Breast epithelium (tissue), 4 donors: ENCODE measurements at regions not wholly inside any gene's neighbourhood (a gene's known extent, or its start where the extent isn't known, plus 50 kb on each side); places are given as distances from the start of the nearest gene placed in this dataset.
"Not testable (repeated sequence)": the region's sequence is repeated elsewhere in the genome, so short reads cannot be mapped to it uniquely, and the experiment has no call there.

ENCODE experiments used
- DNase-seq, 2 donors: peaks; one replicate each; pipeline ENCODE4 v3.0.0-alpha.2; 2019; ENCODE audit warnings: low spot score in 2 of 2
- H3K27ac ChIP-seq, 2 donors: fragments of 200-600 bp; sonication (generic) in 1 of 2; one replicate each; pipeline ENCODE4 v1.5.1; 2016 to 2019; ENCODE audit warnings: mild to moderate bottlenecking in 1 of 2
- H3K27me3 ChIP-seq, 2 donors: fragments of 200-600 bp; sonication (generic) in 1 of 2; one replicate each; pipeline versions ENCODE4 v1.5.1 to v1.6.0; 2017 to 2019; ENCODE audit warnings: control low read depth in 1 of 2, mild to moderate bottlenecking in 1 of 2
- H3K36me3 ChIP-seq: fragments of 200-600 bp; one replicate; pipeline ENCODE4 v1.5.1; 2019
- H3K4me1 ChIP-seq, 2 donors: fragments of 200-600 bp; sonication (generic); one replicate each; pipeline ENCODE4 v1.5.1; 2016 to 2019; ENCODE audit warnings: control low read depth in 1 of 2
- H3K4me3 ChIP-seq, 3 donors: fragments of 200-600 bp; sonication (generic); 1 replicate in 2 of 3; 2 replicates in 1 of 3; pipeline ENCODE4 v1.5.1; 2016 to 2019; ENCODE audit warnings: mild to moderate bottlenecking in 3 of 3, moderate library complexity in 2 of 3
- H3K9me3 ChIP-seq, 2 donors: fragments of 200-600 bp; sonication (generic) in 1 of 2; one replicate each; pipeline ENCODE4 v1.5.1; 2016 to 2019; ENCODE audit warnings: control low read depth in 1 of 2
- POLR2A ChIP-seq: fragments of 450-650 bp; IDR thresholded peaks from one replicate; pipeline ENCODE4 v1.6.1; 2016; ENCODE audit warnings: antibody characterized with exemption, mild to moderate bottlenecking, moderate library complexity
- POLR2AphosphoS5 ChIP-seq, 3 donors: sonication (generic); formaldehyde crosslinking; IDR thresholded peaks; one replicate each; pipeline ENCODE4 v1.6.1; 2017; ENCODE audit warnings: antibody characterized with exemption in 3 of 3
- intact Hi-C: fragments of 100-400 bp; cut with DNase I; formaldehyde crosslinking; loops from one replicate; pipeline ENCODE4 v1.15.1; 2023; ENCODE audit warnings: low total_unique reads
- TF ChIP-seq, protein P1 (sequence below), 3 donors: fragments of 450-650 bp; IDR thresholded peaks; one replicate each; pipeline ENCODE4 v1.5.1; 2016 to 2017; ENCODE audit warnings: antibody characterized with exemption in 3 of 3, mild to moderate bottlenecking in 3 of 3, moderate library complexity in 3 of 3

GRCh38 chr1:245102149-245102548 is 52.6 kb upstream of the KIF26B start:
- H3K4me3 ChIP-seq, H3K4me1 ChIP-seq, H3K36me3 ChIP-seq, H3K9me3 ChIP-seq, DNase-seq, H3K27me3 ChIP-seq, H3K27ac ChIP-seq, intact Hi-C loops: not testable (repeated sequence)

- H3K4me3 ChIP-seq, result no peak overlapping the region
- TF ChIP-seq POLR2A (no peak), POLR2AphosphoS5 (IDR thresholded peaks at IDR 0.05) (no peak)
- TF ChIP-seq, protein P1, sequence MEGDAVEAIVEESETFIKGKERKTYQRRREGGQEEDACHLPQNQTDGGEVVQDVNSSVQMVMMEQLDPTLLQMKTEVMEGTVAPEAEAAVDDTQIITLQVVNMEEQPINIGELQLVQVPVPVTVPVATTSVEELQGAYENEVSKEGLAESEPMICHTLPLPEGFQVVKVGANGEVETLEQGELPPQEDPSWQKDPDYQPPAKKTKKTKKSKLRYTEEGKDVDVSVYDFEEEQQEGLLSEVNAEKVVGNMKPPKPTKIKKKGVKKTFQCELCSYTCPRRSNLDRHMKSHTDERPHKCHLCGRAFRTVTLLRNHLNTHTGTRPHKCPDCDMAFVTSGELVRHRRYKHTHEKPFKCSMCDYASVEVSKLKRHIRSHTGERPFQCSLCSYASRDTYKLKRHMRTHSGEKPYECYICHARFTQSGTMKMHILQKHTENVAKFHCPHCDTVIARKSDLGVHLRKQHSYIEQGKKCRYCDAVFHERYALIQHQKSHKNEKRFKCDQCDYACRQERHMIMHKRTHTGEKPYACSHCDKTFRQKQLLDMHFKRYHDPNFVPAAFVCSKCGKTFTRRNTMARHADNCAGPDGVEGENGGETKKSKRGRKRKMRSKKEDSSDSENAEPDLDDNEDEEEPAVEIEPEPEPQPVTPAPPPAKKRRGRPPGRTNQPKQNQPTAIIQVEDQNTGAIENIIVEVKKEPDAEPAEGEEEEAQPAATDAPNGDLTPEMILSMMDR (IDR thresholded peaks at IDR 0.05), result no peak
- no peaks in the 10 kb centered on the region for H3K36me3 ChIP-seq
- H3K27me3 ChIP-seq, result no peaks in the 10 kb centered on the region
- no peak overlapping the region for H3K27ac ChIP-seq
- no peaks in the 10 kb centered on the region for H3K9me3 ChIP-seq
- H3K4me1 ChIP-seq, result no peaks in the 10 kb centered on the region
- DNase-seq, result no peak
- intact Hi-C loops, result no loop called here
Observed at GRCh38 chr1:245099401-245099800, 55.4 kb upstream of the KIF26B start.

- intact Hi-C loops, result no loop called here
- Histone ChIP-seq H3K4me1 (no peaks in the 10 kb centered on the region), H3K9me3 (no peaks in the 10 kb centered on the region), H3K4me3 (no peak overlapping the region), H3K27ac (no peak overlapping the region), H3K36me3 (no peaks in the 10 kb centered on the region), H3K27me3 (no peaks in the 10 kb centered on the region)
- TF ChIP-seq, protein P1 (IDR thresholded peaks at IDR 0.05), result no peak
- TF ChIP-seq POLR2AphosphoS5 (IDR thresholded peaks at IDR 0.05), result no peak
- TF ChIP-seq POLR2A, result no peak
- DNase-seq, result no peak
Observed at GRCh38 chr1:245098924-245099323, 55.9 kb upstream of the KIF26B start.

DNA sequence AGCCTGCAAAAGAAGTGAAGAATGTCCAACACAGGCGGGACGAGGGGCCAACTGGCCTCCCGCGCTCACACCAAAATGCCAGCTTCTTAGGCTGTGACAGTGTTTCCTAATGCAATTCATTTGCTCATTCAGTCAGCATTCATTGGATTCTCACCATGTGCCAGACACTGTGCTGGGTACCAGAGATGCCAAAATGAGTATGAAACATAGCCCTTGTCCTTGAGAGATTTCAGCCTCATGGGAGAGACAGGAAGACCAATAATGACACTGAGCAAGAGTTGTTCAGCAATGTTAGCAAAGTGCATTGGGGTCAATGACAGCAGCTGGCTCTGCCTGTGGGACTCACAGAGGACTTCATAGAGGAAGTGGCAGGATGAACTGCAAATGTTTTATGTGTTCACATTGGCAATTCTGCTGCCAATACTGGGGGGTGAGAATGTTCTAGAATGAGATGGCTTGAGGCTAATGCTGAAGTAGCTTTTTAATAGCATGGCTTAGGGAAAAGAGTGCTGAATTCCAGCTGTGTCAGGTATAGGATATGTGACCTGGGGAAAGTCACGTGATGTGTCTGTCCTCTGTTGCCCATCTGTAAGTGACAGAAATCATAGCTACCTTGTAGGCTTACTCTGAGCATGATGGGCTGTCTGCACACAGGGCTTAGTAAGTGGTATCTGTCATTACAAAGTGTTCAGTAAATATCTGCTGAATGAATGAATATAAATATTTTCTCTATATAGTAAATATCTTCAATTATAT is 58.3 kb upstream of the KIF26B start:
- intact Hi-C loops, result no loop called here
- DNase-seq, result no peak
- Histone ChIP-seq H3K9me3 (no peaks in the 10 kb centered on the region), H3K27ac (no peak overlapping the region), H3K4me3 (no peak overlapping the region), H3K27me3 (no peaks in the 10 kb centered on the region), H3K4me1 (no peaks in the 10 kb centered on the region), H3K36me3 (no peaks in the 10 kb centered on the region)
- TF ChIP-seq, protein P1 (IDR thresholded peaks at IDR 0.05), result no peak
- TF ChIP-seq POLR2AphosphoS5 (IDR thresholded peaks at IDR 0.05) (no peak), POLR2A (no peak)

DNA sequence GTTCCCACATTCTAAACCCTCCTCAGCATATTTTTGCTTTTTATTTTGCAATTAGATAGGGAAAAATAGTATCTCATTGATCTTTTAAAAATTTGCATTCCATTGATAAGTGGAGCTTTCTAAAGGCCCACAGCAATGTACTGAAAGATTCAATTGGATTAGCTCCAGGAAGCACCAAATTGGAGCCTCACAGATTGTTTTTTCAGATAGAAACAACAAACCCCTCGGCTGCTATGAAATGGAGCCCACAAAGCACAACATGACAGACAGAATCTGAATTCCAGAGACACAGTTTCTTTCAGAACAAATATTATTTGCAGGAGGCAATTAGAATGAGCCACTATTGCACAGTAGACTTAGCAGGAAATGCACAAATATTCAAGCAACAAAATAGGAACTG is 58.9 kb upstream of the KIF26B start:
- H3K27me3 ChIP-seq, result no peaks in the 10 kb centered on the region
- H3K4me3 ChIP-seq, result no peak overlapping the region
- DNase-seq, result no peak
- no peaks in the 10 kb centered on the region for H3K9me3 ChIP-seq
- intact Hi-C loops, result no loop called here
- TF ChIP-seq POLR2A, result no peak
- no peak for TF ChIP-seq POLR2AphosphoS5 (IDR thresholded peaks at IDR 0.05)
- TF ChIP-seq, protein P1 (IDR thresholded peaks at IDR 0.05), result no peak
- no peak overlapping the region for H3K27ac ChIP-seq
- H3K36me3 ChIP-seq, result no peaks in the 10 kb centered on the region
- no peaks in the 10 kb centered on the region for H3K4me1 ChIP-seq

- no peak for DNase-seq
- Histone ChIP-seq H3K27me3 (no peaks in the 10 kb centered on the region), H3K4me3 (no peak overlapping the region), H3K36me3 (no peaks in the 10 kb centered on the region), H3K27ac (no peak overlapping the region), H3K9me3 (no peaks in the 10 kb centered on the region), H3K4me1 (no peaks in the 10 kb centered on the region)
- intact Hi-C loops, result no loop called here
- TF ChIP-seq POLR2A (no peak), POLR2AphosphoS5 (IDR thresholded peaks at IDR 0.05) (no peak)
- TF ChIP-seq, protein P1 (IDR thresholded peaks at IDR 0.05), result no peak
Observed at GRCh38 chr1:245094954-245095353, 59.8 kb upstream of the KIF26B start.
